Liver (tissue), 8 donors: ENCODE measurements at regions not wholly inside any gene's neighbourhood (a gene's known extent, or its start where the extent isn't known, plus 50 kb on each side); places are given as distances from the start of the nearest gene placed in this dataset.

Source experiments
- DNase-seq: peaks from one replicate; pipeline ENCODE4 v3.0.0-alpha.2; 2017; ENCODE audit warnings: low spot score
- H3K27ac ChIP-seq, 2 donors: one replicate each; pipeline ENCODE4 v1.7.0; 2013; ENCODE audit warnings: inconsistent platforms in 2 of 2, low read length in 2 of 2, control low read depth in 1 of 2, low read depth in 1 of 2, mild to moderate bottlenecking in 1 of 2
- H3K27me3 ChIP-seq, 4 donors: one replicate each; pipeline versions ENCODE4 v1.6.1 to v1.7.0; 2013; ENCODE audit warnings: low read length in 3 of 4, inconsistent platforms in 1 of 4, mild to moderate bottlenecking in 1 of 4, moderate library complexity in 1 of 4; ENCODE audit not compliant: control insufficient read depth in 4 of 4, insufficient read depth in 4 of 4
- H3K36me3 ChIP-seq, 4 donors: one replicate each; pipeline versions ENCODE4 v1.6.1 to v1.7.0; 2013; ENCODE audit warnings: low read length in 3 of 4, mild to moderate bottlenecking in 3 of 4, low read depth in 1 of 4, moderate library complexity in 1 of 4; ENCODE audit not compliant: control insufficient read depth in 4 of 4, insufficient read depth in 3 of 4
- H3K4me1 ChIP-seq, 4 donors: one replicate each; pipeline versions ENCODE4 v1.6.1 to v1.7.0; 2013; ENCODE audit warnings: low read length in 3 of 4, mild to moderate bottlenecking in 3 of 4, moderate library complexity in 1 of 4; ENCODE audit not compliant: control insufficient read depth in 4 of 4, insufficient read depth in 4 of 4
- H3K4me3 ChIP-seq, 3 donors: one replicate each; pipeline versions ENCODE4 v1.6.1 to v1.7.0; 2013; ENCODE audit warnings: low read length in 3 of 3, control low read depth in 1 of 3, low read depth in 1 of 3, mild to moderate bottlenecking in 1 of 3
- H3K9ac ChIP-seq, 2 donors: one replicate each; pipeline ENCODE4 v1.7.0; 2013; ENCODE audit warnings: low read length in 2 of 2, mild to moderate bottlenecking in 2 of 2, moderate library complexity in 2 of 2, control low read depth in 1 of 2, low read depth in 1 of 2
- H3K9me3 ChIP-seq, 4 donors: one replicate each; pipeline versions ENCODE4 v1.6.1 to v1.7.0; 2013; ENCODE audit warnings: low read length in 3 of 4; ENCODE audit not compliant: control insufficient read depth in 4 of 4
- EGR1 ChIP-seq, 2 donors: IDR thresholded peaks; 2 replicates each; pipeline ENCODE4 v1.6.1; 2016 to 2018; ENCODE audit warnings: antibody characterized with exemption in 2 of 2, low read depth in 2 of 2
- FOXA1 ChIP-seq: IDR thresholded peaks from 2 replicates; pipeline ENCODE4 v1.6.1; 2016; ENCODE audit warnings: antibody characterized with exemption
- FOXA2 ChIP-seq: IDR thresholded peaks from 2 replicates; pipeline ENCODE4 v1.6.1; 2016; ENCODE audit warnings: antibody characterized with exemption
- HNF4A ChIP-seq, 2 donors: conservative IDR thresholded peaks; 2 replicates each; pipeline ENCODE4 v1.6.1; 2016; ENCODE audit warnings: antibody characterized with exemption in 2 of 2, mild to moderate bottlenecking in 2 of 2
- HNF4G ChIP-seq: IDR thresholded peaks from 2 replicates; pipeline ENCODE4 v1.6.1; 2016; ENCODE audit warnings: antibody characterized with exemption
- NR2F2 ChIP-seq: IDR thresholded peaks from 2 replicates; pipeline ENCODE4 v1.6.1; 2016; ENCODE audit warnings: antibody characterized with exemption
- RAD21 ChIP-seq, 2 donors: IDR thresholded peaks; 2 replicates each; pipeline ENCODE4 v1.6.1; 2016; ENCODE audit warnings: antibody characterized with exemption in 2 of 2, mild to moderate bottlenecking in 2 of 2
- RXRA ChIP-seq, 2 donors: IDR thresholded peaks; 2 replicates each; pipeline ENCODE4 v1.6.1; 2017 to 2018; ENCODE audit warnings: antibody characterized with exemption in 2 of 2, mild to moderate bottlenecking in 1 of 2
- SP1 ChIP-seq: IDR thresholded peaks from 2 replicates; pipeline ENCODE4 v1.6.1; 2018; ENCODE audit warnings: antibody characterized with exemption, mild to moderate bottlenecking
- TAF1 ChIP-seq: conservative IDR thresholded peaks from 2 replicates; pipeline ENCODE4 v1.6.1; 2016; ENCODE audit warnings: antibody characterized with exemption, mild to moderate bottlenecking
- YY1 ChIP-seq: IDR thresholded peaks from 2 replicates; pipeline ENCODE4 v1.6.1; 2016; ENCODE audit warnings: antibody characterized with exemption, mild to moderate bottlenecking
- WGBS: extraction: QIAGEN DNeasy Blood & Tissue Kit; methylation state at CpG from one replicate; pipeline ENCODE4 v1.1.7; 2013; 5-methylcytosine and 5-hydroxymethylcytosine counted together
- TF ChIP-seq, protein P1 (sequence below): IDR thresholded peaks from 2 replicates; pipeline ENCODE4 v1.6.1; 2016; ENCODE audit warnings: antibody characterized with exemption
- TF ChIP-seq, protein P2 (sequence below): fragments of 150-350 bp; IDR thresholded peaks from 2 replicates; pipeline ENCODE4 v1.5.1; 2017; ENCODE audit warnings: improper control_type of control experiment, low read depth, low read length; ENCODE audit not compliant: missing input control
- TF ChIP-seq, protein P3 (sequence below): IDR thresholded peaks from 2 replicates; pipeline ENCODE4 v1.6.1; 2016; ENCODE audit warnings: antibody characterized with exemption
- TF ChIP-seq, protein P4 (sequence below): IDR thresholded peaks from 2 replicates; pipeline ENCODE4 v1.6.1; 2016; ENCODE audit warnings: antibody characterized with exemption, mild to moderate bottlenecking
- donor health status: healthy.
- donor health status: healthy.
- donor health status: healthy.
- donor health status: healthy.
- donor health status: healthy.

DNA sequence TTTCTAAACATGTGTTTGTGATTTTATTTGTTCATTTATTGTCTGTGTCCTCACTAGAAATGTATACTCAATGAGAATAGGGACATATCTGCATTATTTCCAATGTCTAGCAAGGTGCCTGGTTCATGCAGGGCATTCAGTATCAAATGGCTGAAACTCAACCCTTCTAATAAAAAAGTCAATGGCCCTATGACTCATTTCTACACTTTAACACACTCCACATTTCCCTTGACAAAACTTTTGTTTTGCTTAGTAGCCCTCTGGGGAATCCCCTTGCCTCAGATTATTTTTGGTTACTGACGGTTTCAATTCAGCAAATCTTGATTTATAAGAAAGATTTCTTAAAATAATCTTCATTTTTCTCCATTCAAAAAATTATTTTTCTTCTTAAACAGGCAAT, 206.0 kb upstream of the DMRTA1 start:
- Histone ChIP-seq H3K27me3 (no peaks in the 10 kb centered on the region), H3K4me1 (peaks cover 0 to 3% (median under 1%) of the 10 kb centered on the region in 4 donors), H3K36me3 (no peaks in the 10 kb centered on the region), H3K9me3 (no peaks in the 10 kb centered on the region), H3K4me3 (no peak overlapping the region), H3K9ac (no peak overlapping the region), H3K27ac (no peak overlapping the region)
- no peak for DNase-seq
- TF ChIP-seq, protein P1, sequence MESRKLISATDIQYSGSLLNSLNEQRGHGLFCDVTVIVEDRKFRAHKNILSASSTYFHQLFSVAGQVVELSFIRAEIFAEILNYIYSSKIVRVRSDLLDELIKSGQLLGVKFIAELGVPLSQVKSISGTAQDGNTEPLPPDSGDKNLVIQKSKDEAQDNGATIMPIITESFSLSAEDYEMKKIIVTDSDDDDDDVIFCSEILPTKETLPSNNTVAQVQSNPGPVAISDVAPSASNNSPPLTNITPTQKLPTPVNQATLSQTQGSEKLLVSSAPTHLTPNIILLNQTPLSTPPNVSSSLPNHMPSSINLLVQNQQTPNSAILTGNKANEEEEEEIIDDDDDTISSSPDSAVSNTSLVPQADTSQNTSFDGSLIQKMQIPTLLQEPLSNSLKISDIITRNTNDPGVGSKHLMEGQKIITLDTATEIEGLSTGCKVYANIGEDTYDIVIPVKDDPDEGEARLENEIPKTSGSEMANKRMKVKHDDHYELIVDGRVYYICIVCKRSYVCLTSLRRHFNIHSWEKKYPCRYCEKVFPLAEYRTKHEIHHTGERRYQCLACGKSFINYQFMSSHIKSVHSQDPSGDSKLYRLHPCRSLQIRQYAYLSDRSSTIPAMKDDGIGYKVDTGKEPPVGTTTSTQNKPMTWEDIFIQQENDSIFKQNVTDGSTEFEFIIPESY = no peak
- TF ChIP-seq HNF4G (no peak), HNF4A (conservative IDR thresholded peaks at IDR 0.05) (no peak), EGR1 (IDR thresholded peaks at IDR 0.05; ENCODE audit: low read depth in 2 of 2) (no peak), RAD21 (IDR thresholded peaks at IDR 0.05) (no peak), RXRA (IDR thresholded peaks at IDR 0.05) (no peak), YY1 (no peak), FOXA1 (no peak), FOXA2 (no peak)
- TF ChIP-seq, protein P2, sequence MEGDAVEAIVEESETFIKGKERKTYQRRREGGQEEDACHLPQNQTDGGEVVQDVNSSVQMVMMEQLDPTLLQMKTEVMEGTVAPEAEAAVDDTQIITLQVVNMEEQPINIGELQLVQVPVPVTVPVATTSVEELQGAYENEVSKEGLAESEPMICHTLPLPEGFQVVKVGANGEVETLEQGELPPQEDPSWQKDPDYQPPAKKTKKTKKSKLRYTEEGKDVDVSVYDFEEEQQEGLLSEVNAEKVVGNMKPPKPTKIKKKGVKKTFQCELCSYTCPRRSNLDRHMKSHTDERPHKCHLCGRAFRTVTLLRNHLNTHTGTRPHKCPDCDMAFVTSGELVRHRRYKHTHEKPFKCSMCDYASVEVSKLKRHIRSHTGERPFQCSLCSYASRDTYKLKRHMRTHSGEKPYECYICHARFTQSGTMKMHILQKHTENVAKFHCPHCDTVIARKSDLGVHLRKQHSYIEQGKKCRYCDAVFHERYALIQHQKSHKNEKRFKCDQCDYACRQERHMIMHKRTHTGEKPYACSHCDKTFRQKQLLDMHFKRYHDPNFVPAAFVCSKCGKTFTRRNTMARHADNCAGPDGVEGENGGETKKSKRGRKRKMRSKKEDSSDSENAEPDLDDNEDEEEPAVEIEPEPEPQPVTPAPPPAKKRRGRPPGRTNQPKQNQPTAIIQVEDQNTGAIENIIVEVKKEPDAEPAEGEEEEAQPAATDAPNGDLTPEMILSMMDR = no peak
- TF ChIP-seq, protein P3, sequence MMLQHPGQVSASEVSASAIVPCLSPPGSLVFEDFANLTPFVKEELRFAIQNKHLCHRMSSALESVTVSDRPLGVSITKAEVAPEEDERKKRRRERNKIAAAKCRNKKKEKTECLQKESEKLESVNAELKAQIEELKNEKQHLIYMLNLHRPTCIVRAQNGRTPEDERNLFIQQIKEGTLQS = no peak
- 63% methylated on average over 1 of the region's 1 CpG for WGBS

DNA sequence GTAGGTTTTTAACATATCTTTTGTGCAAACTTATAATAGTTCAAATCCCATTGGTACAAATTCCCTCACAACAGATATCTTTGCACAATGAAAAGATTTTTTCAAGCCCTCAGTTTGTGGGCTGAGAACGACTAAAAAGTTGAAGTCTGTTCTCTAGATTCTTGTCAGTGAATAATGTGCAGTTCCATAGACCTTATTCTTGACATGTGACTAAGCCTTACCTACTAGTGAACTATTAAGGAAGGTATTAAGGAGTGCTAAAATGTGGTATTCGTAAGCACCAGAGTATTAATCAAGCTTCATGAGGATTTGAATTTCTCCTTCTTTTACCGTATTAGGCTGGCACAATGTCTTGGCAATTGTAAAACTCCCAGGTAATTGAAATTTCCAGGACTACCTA, 205.6 kb upstream of the DMRTA1 start:
- TF ChIP-seq RAD21 (IDR thresholded peaks at IDR 0.05) (no peak), NR2F2 (no peak), YY1 (no peak)
- TF ChIP-seq, protein P2 = no peak
- Histone ChIP-seq H3K9ac (no peak overlapping the region), H3K27ac (no peak overlapping the region), H3K36me3 (no peaks in the 10 kb centered on the region), H3K27me3 (no peaks in the 10 kb centered on the region), H3K9me3 (no peaks in the 10 kb centered on the region), H3K4me1 (peaks cover 0 to 3% (median under 1%) of the 10 kb centered on the region in 4 donors), H3K4me3 (no peak overlapping the region)
- no peak for DNase-seq
- WGBS = 70% methylated on average over 3 of the region's 3 CpGs

DNA sequence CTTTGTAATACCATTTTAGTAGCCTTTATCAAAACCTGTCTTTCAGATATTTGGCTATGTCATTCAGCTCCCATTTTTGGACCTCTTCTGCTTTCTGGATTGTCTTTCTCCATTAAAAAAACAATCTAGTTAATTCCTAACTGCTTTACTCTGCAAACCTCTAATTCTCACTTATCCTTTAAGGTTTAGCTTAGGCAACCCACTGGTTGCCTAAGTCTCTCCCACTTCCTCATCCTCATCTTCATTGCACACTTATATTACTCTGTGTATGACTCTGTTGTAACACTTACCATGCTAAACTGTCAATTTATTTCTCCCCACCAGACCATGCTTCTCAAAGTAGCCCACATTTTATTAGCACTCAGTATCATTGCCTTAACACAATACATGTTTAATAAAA, 205.0 kb upstream of the DMRTA1 start:
- H3K4me1 ChIP-seq = peaks cover 0 to 3% (median under 1%) of the 10 kb centered on the region in 4 donors
- no peaks in the 10 kb centered on the region for H3K27me3 ChIP-seq
- no peak for DNase-seq
- H3K36me3 ChIP-seq = no peaks in the 10 kb centered on the region
- no peaks in the 10 kb centered on the region for H3K9me3 ChIP-seq
- H3K27ac ChIP-seq = no peak overlapping the region
- H3K9ac ChIP-seq = no peak overlapping the region
- no peak overlapping the region for H3K4me3 ChIP-seq
- TF ChIP-seq, protein P1 = no peak
- TF ChIP-seq YY1 (no peak), TAF1 (no peak), SP1 (no peak), FOXA1 (no peak), RAD21 (IDR thresholded peaks at IDR 0.05) (no peak), HNF4G (no peak)
- TF ChIP-seq, protein P4, sequence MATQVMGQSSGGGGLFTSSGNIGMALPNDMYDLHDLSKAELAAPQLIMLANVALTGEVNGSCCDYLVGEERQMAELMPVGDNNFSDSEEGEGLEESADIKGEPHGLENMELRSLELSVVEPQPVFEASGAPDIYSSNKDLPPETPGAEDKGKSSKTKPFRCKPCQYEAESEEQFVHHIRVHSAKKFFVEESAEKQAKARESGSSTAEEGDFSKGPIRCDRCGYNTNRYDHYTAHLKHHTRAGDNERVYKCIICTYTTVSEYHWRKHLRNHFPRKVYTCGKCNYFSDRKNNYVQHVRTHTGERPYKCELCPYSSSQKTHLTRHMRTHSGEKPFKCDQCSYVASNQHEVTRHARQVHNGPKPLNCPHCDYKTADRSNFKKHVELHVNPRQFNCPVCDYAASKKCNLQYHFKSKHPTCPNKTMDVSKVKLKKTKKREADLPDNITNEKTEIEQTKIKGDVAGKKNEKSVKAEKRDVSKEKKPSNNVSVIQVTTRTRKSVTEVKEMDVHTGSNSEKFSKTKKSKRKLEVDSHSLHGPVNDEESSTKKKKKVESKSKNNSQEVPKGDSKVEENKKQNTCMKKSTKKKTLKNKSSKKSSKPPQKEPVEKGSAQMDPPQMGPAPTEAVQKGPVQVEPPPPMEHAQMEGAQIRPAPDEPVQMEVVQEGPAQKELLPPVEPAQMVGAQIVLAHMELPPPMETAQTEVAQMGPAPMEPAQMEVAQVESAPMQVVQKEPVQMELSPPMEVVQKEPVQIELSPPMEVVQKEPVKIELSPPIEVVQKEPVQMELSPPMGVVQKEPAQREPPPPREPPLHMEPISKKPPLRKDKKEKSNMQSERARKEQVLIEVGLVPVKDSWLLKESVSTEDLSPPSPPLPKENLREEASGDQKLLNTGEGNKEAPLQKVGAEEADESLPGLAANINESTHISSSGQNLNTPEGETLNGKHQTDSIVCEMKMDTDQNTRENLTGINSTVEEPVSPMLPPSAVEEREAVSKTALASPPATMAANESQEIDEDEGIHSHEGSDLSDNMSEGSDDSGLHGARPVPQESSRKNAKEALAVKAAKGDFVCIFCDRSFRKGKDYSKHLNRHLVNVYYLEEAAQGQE = no peak
- TF ChIP-seq, protein P3 = no peak
